A673 (cell line): ENCODE measurements at regions not wholly inside any gene's neighbourhood (a gene's known extent, or its start where the extent isn't known, plus 50 kb on each side); places are given as distances from the start of the nearest gene placed in this dataset.

Experiments used
- BruUV-seq: library from RNA; stranded (reverse); fragments of 400-500 nt; replicated peaks from 2 replicates; lab custom pipeline; 2021; lab: Mats Ljungman, UMichigan
- CTCF ChIA-PET: fragments of 300-600 bp; sonication (Branson Sonifier 250); formaldehyde crosslinking; loops from one replicate; lab custom pipeline; 2022; ENCODE audit warnings: antibody characterized with exemption; lab: Charles Lee
- POLR2A ChIA-PET: fragments of 300-600 bp; sonication (Branson Sonifier 250); formaldehyde crosslinking; loops from one replicate; lab custom pipeline; 2022; ENCODE audit warnings: antibody characterized with exemption; ENCODE audit not compliant: low non-redundant PET; lab: Charles Lee
- DNase-seq: peaks from one replicate; pipeline ENCODE4 v3.0.0-alpha.2; 2015; ENCODE audit warnings: low spot score
- H3K27ac ChIP-seq: fragments of 200-600 bp; sonication (generic); 2 replicates; pipeline ENCODE4 v1.5.1; 2016; ENCODE audit warnings: mixed run types, low read depth, mild to moderate bottlenecking, mixed read lengths, antibody characterized with exemption, low read length; ENCODE audit not compliant: poor library complexity, severe bottlenecking
- H3K27me3 ChIP-seq: fragments of 200-600 bp; sonication (generic); replicated peaks from 2 replicates; pipeline ENCODE4 v1.6.1; 2017; ENCODE audit warnings: mixed run types, low read depth, mild to moderate bottlenecking, mixed read lengths, antibody characterized with exemption, low read length; ENCODE audit not compliant: insufficient read depth, poor library complexity
- H3K36me3 ChIP-seq: fragments of 200-600 bp; sonication (generic); 2 replicates; pipeline ENCODE4 v1.6.1; 2016; ENCODE audit warnings: mixed run types, mild to moderate bottlenecking, mixed read lengths, antibody characterized with exemption, low read length; ENCODE audit not compliant: insufficient read depth, poor library complexity, severe bottlenecking
- H3K4me1 ChIP-seq: fragments of 200-600 bp; sonication (generic); 2 replicates; pipeline ENCODE4 v1.6.1; 2017; ENCODE audit warnings: mixed run types, mild to moderate bottlenecking, mixed read lengths, antibody characterized with exemption, low read length; ENCODE audit not compliant: insufficient read depth, poor library complexity, severe bottlenecking
- H3K4me3 ChIP-seq: fragments of 200-600 bp; sonication (generic); 2 replicates; pipeline ENCODE4 v1.5.1; 2016; ENCODE audit warnings: low read depth, mixed run types, mild to moderate bottlenecking, mixed read lengths, low read length; ENCODE audit not compliant: poor library complexity, severe bottlenecking
- H3K9me3 ChIP-seq: fragments of 200-600 bp; sonication (generic); 2 replicates; pipeline ENCODE4 v1.6.1; 2016; ENCODE audit warnings: mixed run types, low read depth, mild to moderate bottlenecking, mixed read lengths, antibody characterized with exemption, low read length; ENCODE audit not compliant: poor library complexity, severe bottlenecking
- CTCF ChIP-seq: fragments of 300-800, 200-600 bp; sonication (generic); conservative IDR thresholded peaks from 2 replicates; pipeline ENCODE4 v1.5.1; 2017; ENCODE audit warnings: low read depth, mild to moderate bottlenecking, antibody characterized with exemption, low read length, moderate library complexity, mixed read lengths
- EZH2 ChIP-seq: fragments of 200-600 bp; sonication (generic); IDR thresholded peaks from 2 replicates; pipeline ENCODE4 v1.6.1; 2017; ENCODE audit warnings: borderline replicate concordance, low read depth, mild to moderate bottlenecking, mixed read lengths, antibody characterized with exemption, low read length; ENCODE audit not compliant: poor library complexity, severe bottlenecking
- intact Hi-C: fragments of 100-400 bp; cut with micrococcal nuclease; formaldehyde crosslinking; loops from one replicate; pipeline ENCODE4 v1.10.0; 2022; ENCODE audit not compliant: unreplicated experiment

GRCh38 chr12:19615384-19615725 is 176.1 kb downstream of the AEBP2 start:
- peaks cover 6% of the 10 kb centered on the region for H3K4me1 ChIP-seq
- H3K36me3 ChIP-seq = no peaks in the 10 kb centered on the region
- BruUV-seq = no TSS peak
- intact Hi-C loops = no loop called here
- H3K27ac ChIP-seq = no peak overlapping the region
- TF ChIP-seq EZH2 (no peak), CTCF (no peak)
- H3K4me3 ChIP-seq = no peak overlapping the region
- H3K9me3 ChIP-seq = peaks cover 6% of the 10 kb centered on the region
- no peak for DNase-seq
- no peaks in the 10 kb centered on the region for H3K27me3 ChIP-seq
- ChIA-PET CTCF (no interaction called here), POLR2A (no interaction called here)

DNA sequence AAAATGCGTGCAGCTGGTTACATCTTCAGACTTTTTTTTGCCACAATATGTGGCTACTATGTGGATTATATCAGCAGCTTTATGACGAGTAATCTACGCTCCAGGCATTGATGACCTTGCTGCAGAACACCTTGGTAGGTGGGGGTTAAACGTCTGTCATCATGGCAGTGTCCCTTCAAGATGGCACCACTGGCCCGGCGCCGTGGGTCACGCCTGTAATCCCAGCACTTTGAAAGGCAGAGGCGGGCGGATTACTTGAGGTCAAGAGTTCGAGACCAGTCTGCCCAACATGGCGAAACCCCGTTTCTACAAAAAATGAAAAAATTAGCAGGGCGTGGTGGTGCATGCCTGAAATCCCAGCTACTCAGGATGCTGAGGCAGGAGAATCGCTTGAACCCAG is 177.5 kb downstream of the AEBP2 start:
- H3K4me1 ChIP-seq = peaks cover 6% of the 10 kb centered on the region
- TF ChIP-seq CTCF = no peak
- TF ChIP-seq EZH2 = no peak
- DNase-seq = no peak
- no peaks in the 10 kb centered on the region for H3K9me3 ChIP-seq
- CTCF ChIA-PET = no interaction called here
- H3K4me3 ChIP-seq = no peak overlapping the region
- BruUV-seq = no TSS peak
- intact Hi-C loops = no loop called here
- POLR2A ChIA-PET = interaction anchor here (0.6 kb wide), 1 partner anchor 24 kb away, joined by 3 read pairs; no protein-coding TSS in a partner anchor
- no peak overlapping the region for H3K27ac ChIP-seq
- no peaks in the 10 kb centered on the region for H3K27me3 ChIP-seq
- H3K36me3 ChIP-seq = no peaks in the 10 kb centered on the region

GRCh38 chr12:19620222-19620621 is 180.9 kb downstream of the AEBP2 start:
- no peak overlapping the region for H3K4me3 ChIP-seq
- H3K36me3 ChIP-seq = no peaks in the 10 kb centered on the region
- H3K27ac ChIP-seq = no peak overlapping the region
- CTCF ChIA-PET = no interaction called here
- no peak for DNase-seq
- no peaks in the 10 kb centered on the region for H3K27me3 ChIP-seq
- TF ChIP-seq CTCF (no peak), EZH2 (no peak)
- peaks cover 19% of the 10 kb centered on the region for H3K4me1 ChIP-seq
- no peaks in the 10 kb centered on the region for H3K9me3 ChIP-seq
- POLR2A ChIA-PET = no interaction called here
- intact Hi-C loops = no loop called here
- no TSS peak for BruUV-seq
